Right cardiac atrium (tissue), 5 donors: ENCODE measurements at regions not wholly inside any gene's neighbourhood (a gene's known extent, or its start where the extent isn't known, plus 50 kb on each side); places are given as distances from the start of the nearest gene placed in this dataset.

Source experiments
- ATAC-seq, 2 donors: fragments of 200-7000 bp; cut with Tn5 transposase; one replicate each; pipeline versions ENCODE4 v1.8.0 to v1.9.1; 2020; ENCODE audit warnings: moderate library complexity in 2 of 2, mild to moderate bottlenecking in 1 of 2
- DNase-seq, 3 donors: peaks; one replicate each; pipeline ENCODE4 v3.0.0-alpha.2; 2020
- H3K27ac ChIP-seq: one replicate; pipeline ENCODE4 v1.5.1; 2013; ENCODE audit warnings: mild to moderate bottlenecking, low read length, control low read depth, moderate library complexity
- H3K27me3 ChIP-seq: one replicate; pipeline ENCODE4 v1.6.1; 2013; ENCODE audit not compliant: control insufficient read depth, insufficient read depth
- H3K4me1 ChIP-seq: one replicate; pipeline ENCODE4 v1.6.1; 2013; ENCODE audit warnings: low read length; ENCODE audit not compliant: control insufficient read depth, insufficient read depth
- H3K4me3 ChIP-seq: one replicate; pipeline ENCODE4 v1.5.1; 2013; ENCODE audit warnings: low read length, control low read depth
- H3K9me3 ChIP-seq: one replicate; pipeline ENCODE4 v1.6.1; 2013; ENCODE audit warnings: low read length; ENCODE audit not compliant: control insufficient read depth
- whole genome bisulfite sequencing: extraction: QIAGEN DNeasy Blood & Tissue Kit; methylation state at CpG from one replicate; pipeline ENCODE4 v1.1.7; 2013; 5-methylcytosine and 5-hydroxymethylcytosine counted together
- intact Hi-C, 4 donors: fragments of 100-400 bp; cut with DNase I; formaldehyde crosslinking; loops; one replicate each; pipeline versions ENCODE4 v1.11.0 to v1.14.0; 2022 to 2023
- donor health status: healthy with polysubstance abuse.
- donor health status: DM: no; HTN: yes; CAD: no.
- donor health status: DM: no; HTN: no; CAD: no.
- donor health status: DM: no; HTN: yes; CAD: no; lungs with severe emphysema.
- donor health status: DM: yes; HTN: yes; CAD: no.

DNA sequence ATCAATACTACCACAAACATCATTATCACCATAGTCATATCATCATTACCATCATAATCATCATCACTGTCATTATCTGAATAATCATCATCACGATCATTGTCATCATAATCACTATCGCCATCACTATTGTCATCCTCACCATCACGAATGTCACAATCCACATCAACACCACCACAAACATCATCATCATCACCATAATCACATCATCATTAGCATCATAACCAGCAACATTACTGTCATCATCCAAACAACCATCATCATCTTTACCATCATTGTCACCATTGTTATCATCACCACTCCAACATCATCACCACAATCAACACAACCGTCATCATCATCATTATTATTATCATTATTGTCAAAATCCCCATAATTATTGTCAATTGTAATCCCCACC, 61.2 kb downstream of the MBD3L1 start:
- Histone ChIP-seq H3K27me3 (no peaks in the 10 kb centered on the region), H3K27ac (no peak overlapping the region), H3K9me3 (peaks cover 2% of the 10 kb centered on the region), H3K4me1 (no peaks in the 10 kb centered on the region), H3K4me3 (no peak overlapping the region)
- intact Hi-C loops: no loop called here
- WGBS: 68% methylated on average over 4 of the region's 4 CpGs
- ATAC-seq (no peak), DNase-seq (no peak)

DNA sequence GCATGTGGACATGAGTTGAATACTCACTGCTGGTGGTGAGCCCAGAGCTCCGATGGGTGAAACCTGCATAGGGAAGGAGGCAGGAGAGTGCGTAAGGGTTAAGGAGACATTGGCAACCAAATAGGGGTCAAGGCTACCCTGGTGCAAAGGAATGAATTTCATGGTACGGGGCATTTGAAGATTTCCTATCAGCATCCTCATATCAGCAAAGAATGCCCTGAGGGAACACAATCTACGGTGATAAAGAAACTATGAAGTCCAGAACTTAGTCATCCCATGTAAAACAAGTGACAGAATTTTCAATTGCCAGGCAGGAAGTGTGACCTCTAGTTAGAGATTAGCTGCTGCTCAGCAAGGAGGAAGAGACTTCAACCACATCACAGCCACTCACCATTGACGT, 64.9 kb downstream of the MBD3L1 start:
- Histone ChIP-seq H3K4me1 (no peaks in the 10 kb centered on the region), H3K9me3 (no peaks in the 10 kb centered on the region), H3K27me3 (no peaks in the 10 kb centered on the region), H3K27ac (no peak overlapping the region), H3K4me3 (no peak overlapping the region)
- intact Hi-C loops: no loop called here
- DNase-seq (no peak), ATAC-seq (no peak)
- 69% methylated on average over 5 of the region's 5 CpGs for WGBS

DNA sequence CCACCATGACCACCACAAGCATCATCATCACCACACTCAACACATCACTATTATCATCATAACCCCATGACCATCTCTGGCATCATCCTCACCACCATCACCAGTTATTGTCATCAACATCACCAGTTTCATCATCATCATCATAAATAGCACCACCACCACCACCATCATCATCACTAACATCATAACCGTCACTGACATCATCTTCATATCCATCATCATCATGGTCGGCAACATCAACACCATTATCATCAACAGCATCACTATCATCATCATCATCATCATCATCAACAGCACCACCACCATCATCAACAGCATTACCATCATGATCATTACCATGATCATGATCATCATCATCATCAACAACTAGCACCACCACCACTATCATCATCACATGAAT, 67.2 kb downstream of the MBD3L1 start:
- 91% methylated on average over 2 of the region's 2 CpGs for WGBS
- H3K4me1 ChIP-seq: no peaks in the 10 kb centered on the region
- ATAC-seq (no peak), DNase-seq (no peak)
- intact Hi-C loops: no loop called here
- no peak overlapping the region for H3K4me3 ChIP-seq
- H3K27me3 ChIP-seq: no peaks in the 10 kb centered on the region
- H3K9me3 ChIP-seq: no peaks in the 10 kb centered on the region
- no peak overlapping the region for H3K27ac ChIP-seq

DNA sequence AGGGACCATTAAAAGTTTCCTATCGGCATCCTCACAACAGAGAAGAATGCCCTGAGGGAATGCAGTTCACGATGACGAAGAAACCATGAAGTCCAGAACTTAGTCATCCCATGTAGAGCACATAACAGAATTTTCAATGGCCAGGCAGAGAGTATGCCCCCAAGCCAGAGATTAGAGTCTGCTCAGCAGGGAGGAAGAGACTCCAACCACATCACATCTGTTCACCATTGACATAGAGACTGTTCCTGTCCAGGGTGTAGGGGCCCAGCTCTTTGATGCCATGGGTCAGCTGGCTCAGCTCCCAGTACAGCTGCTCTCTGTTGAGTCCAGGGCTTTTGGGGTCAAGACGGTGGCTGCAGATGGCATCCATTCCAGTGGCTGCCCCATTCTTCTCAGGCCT, 68.2 kb downstream of the MBD3L1 start:
- WGBS: 83% methylated on average over 4 of the region's 4 CpGs
- H3K4me3 ChIP-seq: no peak overlapping the region
- ATAC-seq (no peak), DNase-seq (no peak)
- no peaks in the 10 kb centered on the region for H3K9me3 ChIP-seq
- H3K27me3 ChIP-seq: no peaks in the 10 kb centered on the region
- H3K4me1 ChIP-seq: no peaks in the 10 kb centered on the region
- H3K27ac ChIP-seq: no peak overlapping the region
- intact Hi-C loops: no loop called here

DNA sequence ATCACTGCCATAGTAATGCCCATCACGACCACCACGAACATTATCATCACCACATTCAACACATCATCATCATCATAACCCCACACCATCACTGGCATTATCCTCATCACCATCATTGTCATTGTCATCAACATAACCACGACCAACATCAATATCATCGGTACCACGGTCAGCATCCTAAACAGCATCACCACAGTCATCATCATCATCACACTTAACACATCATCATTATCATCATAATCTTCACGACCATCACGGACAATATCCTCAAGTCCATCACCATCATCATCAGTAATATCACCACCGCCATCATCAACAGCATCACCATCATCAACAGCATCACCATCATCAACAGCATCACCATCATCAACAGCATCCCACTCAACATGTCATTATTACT, 70.3 kb downstream of the MBD3L1 start:
- no peak for DNase-seq

DNA sequence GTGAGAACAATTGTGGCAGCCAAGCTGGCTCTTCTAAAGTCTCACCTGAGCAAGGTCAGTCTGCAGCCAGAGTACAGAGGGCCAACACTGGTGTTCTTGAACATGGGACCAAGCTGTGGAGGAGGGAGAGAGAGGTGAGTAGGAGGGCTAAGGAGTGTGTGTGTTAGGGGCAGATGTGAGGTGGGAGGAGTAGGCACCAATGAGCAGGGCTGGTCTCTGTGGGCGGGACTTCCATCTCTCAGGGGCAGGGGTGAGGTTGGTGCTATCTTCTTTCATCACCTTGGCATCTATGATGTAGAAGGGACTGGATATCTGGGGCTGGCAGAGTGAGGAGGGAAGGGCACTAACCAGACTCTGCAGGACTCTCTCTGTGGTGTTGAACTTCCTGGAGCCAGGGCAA, 72.4 kb downstream of the MBD3L1 start:
- no peak for DNase-seq

More for the DNA sequence above, 70.3 kb downstream of the MBD3L1 start:
- Histone ChIP-seq H3K27ac (no peak overlapping the region), H3K4me3 (no peak overlapping the region), H3K4me1 (no peaks in the 10 kb centered on the region), H3K9me3 (no peaks in the 10 kb centered on the region), H3K27me3 (no peaks in the 10 kb centered on the region)
- intact Hi-C loops: no loop called here
- ATAC-seq: no peak
- WGBS: 50% methylated on average over 8 of the region's 8 CpGs

DNA sequence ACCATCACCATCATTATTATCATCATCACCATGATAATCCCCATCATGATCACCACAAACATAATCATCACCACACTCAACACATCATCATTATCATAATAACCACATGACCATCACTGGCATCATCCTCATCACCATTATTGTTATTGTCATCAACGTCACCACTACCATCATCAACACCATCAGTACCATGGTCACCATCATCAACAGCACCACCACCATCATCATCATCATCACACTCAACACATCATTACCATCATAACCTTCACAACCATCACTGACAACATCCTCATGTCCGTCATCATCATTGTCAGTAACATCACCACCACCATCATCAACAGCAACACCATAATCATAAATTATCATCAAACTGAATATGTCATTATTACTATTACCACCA, 73.2 kb downstream of the MBD3L1 start:
- DNase-seq: no peak
- WGBS: 83% methylated on average over 2 of the region's 2 CpGs
- Histone ChIP-seq H3K27me3 (no peaks in the 10 kb centered on the region), H3K4me3 (no peak overlapping the region), H3K4me1 (no peaks in the 10 kb centered on the region), H3K9me3 (no peaks in the 10 kb centered on the region), H3K27ac (no peak overlapping the region)
- ATAC-seq: no peak
- intact Hi-C loops: no loop called here

More for the DNA sequence above, 72.4 kb downstream of the MBD3L1 start:
- Histone ChIP-seq H3K9me3 (no peaks in the 10 kb centered on the region), H3K4me3 (no peak overlapping the region), H3K27me3 (no peaks in the 10 kb centered on the region), H3K27ac (no peak overlapping the region), H3K4me1 (no peaks in the 10 kb centered on the region)
- no peak for ATAC-seq
- 29% methylated on average over 1 of the region's 1 CpG for WGBS
- intact Hi-C loops: no loop called here

DNA sequence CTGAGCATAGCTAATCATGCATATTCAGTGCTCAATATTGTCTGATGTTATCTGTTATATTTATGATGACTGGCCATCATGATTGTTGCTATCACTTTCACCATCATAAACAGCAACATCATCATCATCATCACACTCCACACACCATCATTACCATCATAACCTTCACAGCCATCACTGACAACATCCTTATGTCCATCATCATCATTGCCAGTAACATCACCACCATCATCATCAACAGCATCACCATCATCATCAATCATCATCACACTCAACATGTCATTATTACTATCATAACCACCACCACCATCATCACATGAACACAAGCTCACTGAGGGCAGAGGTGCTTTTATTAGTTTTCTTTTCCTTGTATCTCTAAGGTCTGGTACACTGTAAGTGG, 75.9 kb downstream of the MBD3L1 start:
- intact Hi-C loops: no loop called here
- Histone ChIP-seq H3K4me3 (no peak overlapping the region), H3K27me3 (no peaks in the 10 kb centered on the region), H3K9me3 (no peaks in the 10 kb centered on the region), H3K27ac (no peak overlapping the region), H3K4me1 (no peaks in the 10 kb centered on the region)
- DNase-seq (no peak), ATAC-seq (no peak)

DNA sequence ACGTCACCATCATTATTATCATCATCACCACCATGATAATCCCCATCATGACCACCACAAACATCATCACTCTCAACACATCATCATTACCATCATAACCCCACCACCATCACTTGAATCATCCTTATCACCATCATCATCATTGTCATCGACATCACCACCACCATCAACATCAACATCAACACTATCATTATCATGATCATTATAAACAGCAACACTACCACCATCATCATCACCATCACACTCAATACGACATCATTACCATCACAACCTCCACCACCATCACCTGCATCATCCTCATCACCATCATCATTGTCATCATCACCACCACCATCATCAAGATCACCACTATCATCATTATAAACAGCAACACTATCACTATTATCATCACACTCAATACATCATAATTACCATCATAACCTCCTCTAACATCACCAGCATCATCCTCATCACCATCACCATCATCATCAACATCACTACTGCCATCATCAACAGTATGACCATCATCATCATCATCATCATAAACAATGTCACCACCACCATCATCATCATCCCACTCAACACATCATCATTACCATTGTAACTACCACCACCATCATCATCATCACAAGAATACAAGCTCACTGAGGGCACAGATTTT, 78.7 kb downstream of the MBD3L1 start:
- ATAC-seq (no peak), DNase-seq (no peak)
- WGBS: 64% methylated on average over 3 of the region's 3 CpGs
- Histone ChIP-seq H3K9me3 (no peaks in the 10 kb centered on the region), H3K4me1 (no peaks in the 10 kb centered on the region), H3K27me3 (no peaks in the 10 kb centered on the region), H3K27ac (no peak overlapping the region), H3K4me3 (no peak overlapping the region)
- intact Hi-C loops: no loop called here

DNA sequence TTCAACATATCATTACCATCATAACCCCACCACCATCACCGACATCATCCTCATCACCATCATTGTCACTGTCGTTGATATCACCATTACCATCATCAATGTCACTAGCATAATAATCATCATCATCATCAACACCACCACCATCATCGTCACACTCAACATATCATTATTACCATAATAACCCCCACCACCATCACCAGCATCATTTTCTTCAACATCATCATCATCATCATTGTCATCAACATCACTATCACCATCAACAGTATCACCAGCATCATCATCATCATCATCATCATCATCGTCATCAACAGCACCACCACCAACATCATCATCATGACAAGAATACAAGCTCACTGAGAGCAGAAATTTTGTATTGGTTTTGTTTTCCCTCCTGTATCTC, 83.8 kb downstream of the MBD3L1 start:
- Histone ChIP-seq H3K27me3 (no peaks in the 10 kb centered on the region), H3K4me3 (no peak overlapping the region), H3K9me3 (no peaks in the 10 kb centered on the region), H3K4me1 (no peaks in the 10 kb centered on the region), H3K27ac (no peak overlapping the region)
- ATAC-seq (no peak), DNase-seq (no peak)
- intact Hi-C loops: no loop called here
- WGBS: 60% methylated on average over 4 of the region's 4 CpGs

DNA sequence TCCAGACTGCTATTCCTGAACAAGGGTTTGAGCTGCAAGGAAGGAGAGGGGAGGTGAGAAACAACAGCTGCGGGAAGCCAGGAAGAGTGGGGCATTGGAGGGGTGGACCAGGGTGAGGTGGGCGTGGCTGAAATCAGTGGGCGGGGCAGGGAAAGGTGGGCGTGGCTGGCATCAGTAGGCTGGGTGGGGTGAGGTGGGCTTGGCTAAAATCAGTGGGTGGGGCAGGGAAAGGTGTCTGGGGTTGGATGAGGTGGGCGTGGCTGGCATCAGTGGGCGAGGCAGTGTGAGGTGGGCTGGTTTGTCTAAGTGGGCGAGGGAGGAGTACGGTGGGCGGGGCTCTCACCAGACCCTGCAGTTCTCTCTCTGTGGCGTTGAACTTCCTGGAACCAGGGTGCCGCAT, 87.6 kb downstream of the MUC16 start:
- ATAC-seq: no peak
- no peak overlapping the region for H3K4me3 ChIP-seq
- H3K4me1 ChIP-seq: no peaks in the 10 kb centered on the region
- no peak overlapping the region for H3K27ac ChIP-seq
- DNase-seq: peak in 1 of 3 donors; percentile 46
- intact Hi-C loops: no loop called here
- no peaks in the 10 kb centered on the region for H3K27me3 ChIP-seq
- 60% methylated on average over 11 of the region's 11 CpGs for WGBS
- no peaks in the 10 kb centered on the region for H3K9me3 ChIP-seq

DNA sequence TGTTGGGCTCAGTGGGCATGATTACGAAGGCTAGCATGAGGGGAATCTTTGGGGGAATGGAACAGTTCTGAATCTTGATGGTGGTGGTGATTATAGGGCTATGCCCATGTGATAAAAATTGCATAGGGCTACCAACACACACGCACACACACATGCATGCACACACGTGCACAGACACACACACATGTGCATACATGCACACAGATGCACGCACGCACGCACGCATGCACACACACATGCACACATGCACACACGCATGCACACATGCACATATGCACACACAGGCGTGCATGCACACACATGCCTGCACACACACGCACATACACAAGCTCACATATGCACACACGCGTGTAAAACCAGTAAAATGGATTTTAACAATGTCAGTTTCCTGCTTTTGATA, 85.9 kb downstream of the MUC16 start:
- Histone ChIP-seq H3K27me3 (no peaks in the 10 kb centered on the region), H3K4me1 (no peaks in the 10 kb centered on the region), H3K9me3 (no peaks in the 10 kb centered on the region), H3K4me3 (no peak overlapping the region), H3K27ac (no peak overlapping the region)
- DNase-seq: no peak
- WGBS: 78% methylated on average over 12 of the region's 12 CpGs
- intact Hi-C loops: no loop called here
- ATAC-seq: no peak
